Thoracic aorta (tissue), 2 donors: ENCODE measurements at regions not wholly inside any gene's neighbourhood (a gene's known extent, or its start where the extent isn't known, plus 50 kb on each side); places are given as distances from the start of the nearest gene placed in this dataset.

Experiments used
- ATAC-seq: fragments of 150-250 bp; one replicate; pipeline ENCODE4 v1.8.0; 2017; ENCODE audit warnings: low read depth; ENCODE audit not compliant: insufficient number of reproducible peaks, low FRiP score
- DNase-seq: peaks from one replicate; pipeline ENCODE4 v3.0.0-alpha.2; 2020; ENCODE audit warnings: low spot score
- H3K27ac ChIP-seq, 2 donors: fragments of 200-600 bp; sonication (generic); 1 replicate in 1 of 2; 2 replicates in 1 of 2; pipeline ENCODE4 v1.5.1; 2016; ENCODE audit warnings: mild to moderate bottlenecking in 2 of 2, moderate library complexity in 2 of 2
- H3K27me3 ChIP-seq: fragments of 200-600 bp; sonication (generic); replicated peaks from 2 replicates; pipeline ENCODE4 v1.6.0; 2016; ENCODE audit warnings: mild to moderate bottlenecking; ENCODE audit not compliant: insufficient read depth
- H3K36me3 ChIP-seq: fragments of 200-600 bp; sonication (generic); one replicate; pipeline ENCODE4 v1.5.1; 2016
- H3K4me1 ChIP-seq, 2 donors: fragments of 200-600 bp; sonication (generic); 1 replicate in 1 of 2; 2 replicates in 1 of 2; pipeline versions ENCODE4 v1.5.1 to v1.6.0; 2016; ENCODE audit warnings: low read depth in 2 of 2, mild to moderate bottlenecking in 1 of 2; ENCODE audit not compliant: control insufficient read depth in 1 of 2
- H3K4me3 ChIP-seq: fragments of 200-600 bp; sonication (generic); 2 replicates; pipeline ENCODE4 v1.5.1; 2016; ENCODE audit warnings: mild to moderate bottlenecking
- H3K9me3 ChIP-seq: fragments of 200-600 bp; sonication (generic); 2 replicates; pipeline ENCODE4 v1.5.1; 2016
- CTCF ChIP-seq: fragments of 200-600 bp; sonication (generic); IDR thresholded peaks from one replicate; pipeline ENCODE4 v1.5.1; 2019; ENCODE audit warnings: antibody characterized with exemption

- Histone ChIP-seq H3K4me3 (no peak overlapping the region), H3K36me3 (no peaks in the 10 kb centered on the region), H3K27ac (no peak overlapping the region), H3K4me1 (no peaks in the 10 kb centered on the region), H3K27me3 (no peaks in the 10 kb centered on the region), H3K9me3 (no peaks in the 10 kb centered on the region)
- ATAC-seq, result no peak
- DNase-seq, result no peak
- TF ChIP-seq CTCF, result no peak
These were observed 70.9 kb downstream of the CGGBP1 start for GRCh38 chr3:87987952-87988351.

- Histone ChIP-seq H3K4me3 (no peak overlapping the region), H3K4me1 (no peaks in the 10 kb centered on the region), H3K27ac (no peak overlapping the region), H3K36me3 (no peaks in the 10 kb centered on the region), H3K9me3 (no peaks in the 10 kb centered on the region), H3K27me3 (no peaks in the 10 kb centered on the region)
- ATAC-seq (no peak), DNase-seq (no peak)
- TF ChIP-seq CTCF, result no peak
These were observed 76.4 kb downstream of the CGGBP1 start for GRCh38 chr3:87982421-87982820.

GRCh38 chr3:87979527-87979926 lies 79.3 kb downstream of the CGGBP1 start:
- Histone ChIP-seq H3K36me3 (no peaks in the 10 kb centered on the region), H3K27ac (no peak overlapping the region), H3K9me3 (no peaks in the 10 kb centered on the region), H3K4me1 (no peaks in the 10 kb centered on the region), H3K27me3 (no peaks in the 10 kb centered on the region), H3K4me3 (no peak overlapping the region)
- ATAC-seq (no peak), DNase-seq (no peak)
- TF ChIP-seq CTCF, result no peak

- H3K4me1 ChIP-seq, result no peaks in the 10 kb centered on the region
- H3K27ac ChIP-seq, result no peak overlapping the region
- DNase-seq (no peak), ATAC-seq (no peak)
- H3K27me3 ChIP-seq, result no peaks in the 10 kb centered on the region
- no peak for TF ChIP-seq CTCF
- H3K36me3 ChIP-seq, result no peaks in the 10 kb centered on the region
- no peak overlapping the region for H3K4me3 ChIP-seq
- no peaks in the 10 kb centered on the region for H3K9me3 ChIP-seq
These were observed 81.0 kb downstream of the CGGBP1 start for GRCh38 chr3:87977765-87978164.

GRCh38 chr3:87975716-87976115 lies 83.1 kb downstream of the CGGBP1 start:
- no peak for TF ChIP-seq CTCF
- Histone ChIP-seq H3K27me3 (no peaks in the 10 kb centered on the region), H3K36me3 (no peaks in the 10 kb centered on the region), H3K4me3 (no peak overlapping the region), H3K9me3 (no peaks in the 10 kb centered on the region), H3K27ac (no peak overlapping the region), H3K4me1 (no peaks in the 10 kb centered on the region)
- DNase-seq (no peak), ATAC-seq (no peak)
